K562 (cell line): ENCODE measurements at regions not wholly inside any gene's neighbourhood (a gene's known extent, or its start where the extent isn't known, plus 50 kb on each side); places are given as distances from the start of the nearest gene placed in this dataset.

Experiments used
- ATAC-seq: fragments of 200-7000 bp; cut with Tn5 transposase; 3 replicates; pipeline ENCODE4 v1.9.1; 2020; ENCODE audit warnings: moderate library complexity
- BruUV-seq: library from RNA; stranded (reverse); fragments of 400-500 nt; replicated peaks from 2 replicates; lab custom pipeline; 2021; lab: Mats Ljungman, UMichigan
- CTCF ChIA-PET: fragments of 300-600 bp; formaldehyde crosslinking; extraction: SDS; loops from one replicate; lab custom pipeline; 2021; ENCODE audit warnings: low intra/inter-chr PET ratio; lab: Yijun Ruan, JAX
- POLR2A ChIA-PET: fragments of 300-600, 350-650 bp; sonication (Branson Sonifier 250); formaldehyde crosslinking; extraction: SDS; loops from one replicate; lab custom pipeline; 2021; ENCODE audit warnings: antibody characterized with exemption, inconsistent platforms; lab: Yijun Ruan, JAX
- DNase-seq, 4 experiments: peaks; one replicate each; pipeline versions ENCODE4 v3.0.0 to v3.0.0-alpha.2; 2011 to 2018; ENCODE audit warnings: low spot score in 3 of 4, mixed read lengths in 3 of 4; ENCODE audit errors: extremely low read depth in 1 of 4
- FAIRE-seq: peaks from 2 replicates; lab custom pipeline; 2011; peaks lifted over from hg19 to GRCh38; lab: Jason Lieb, UNC
- H2AFZ ChIP-seq: 2 replicates; pipeline ENCODE4 v1.6.0; 2011; ENCODE audit warnings: low read depth, low read length, control low read depth, inconsistent platforms
- H3K27ac ChIP-seq: fragments of 200-600 bp; 3 replicates; pipeline ENCODE4 v1.8.0; 2011; ENCODE audit warnings: low read depth, mild to moderate bottlenecking, control low read depth, inconsistent platforms, low read length, moderate library complexity, mixed read lengths; ENCODE audit errors: extremely low read depth
- H3K27me3 ChIP-seq, 2 experiments: fragments of 300-600 bp in 1 of 2; 2 replicates in 1 of 2; 3 replicates in 1 of 2; pipeline versions ENCODE4 v1.6.0 to v1.8.0; 2011; ENCODE audit warnings: inconsistent platforms in 2 of 2, low read length in 2 of 2, mild to moderate bottlenecking in 1 of 2, mixed read lengths in 1 of 2, moderate library complexity in 1 of 2; ENCODE audit not compliant: control insufficient read depth in 2 of 2, insufficient read depth in 2 of 2
- H3K36me3 ChIP-seq: fragments of 300-600 bp; 3 replicates; pipeline ENCODE4 v1.8.0; 2011; ENCODE audit warnings: mild to moderate bottlenecking, low read length, inconsistent platforms; ENCODE audit not compliant: control insufficient read depth, insufficient read depth
- H3K4me1 ChIP-seq, 2 experiments: fragments of 200-600 bp in 1 of 2; replicated peaks in 1 of 2; 2 replicates in 1 of 2; 3 replicates in 1 of 2; pipeline versions ENCODE4 v1.5.1 to v1.8.0; 2011; ENCODE audit warnings: inconsistent platforms in 2 of 2, low read length in 2 of 2, mild to moderate bottlenecking in 1 of 2, mixed read lengths in 1 of 2, moderate library complexity in 1 of 2; ENCODE audit not compliant: control insufficient read depth in 2 of 2, insufficient read depth in 2 of 2
- H3K4me2 ChIP-seq: 2 replicates; pipeline ENCODE4 v1.6.1; 2011; ENCODE audit warnings: low read length, control low read depth, inconsistent platforms, mixed read lengths; ENCODE audit not compliant: insufficient read depth
- H3K4me3 ChIP-seq: fragments of 200-600 bp; sonication (generic), shearing (Covaris generic); 2 replicates; pipeline ENCODE4 v1.5.1; 2016; ENCODE audit warnings: control low read depth, inconsistent platforms
- H3K79me2 ChIP-seq: fragments of 200-600 bp; 3 replicates; pipeline ENCODE4 v1.8.0; 2011; ENCODE audit warnings: low read length, inconsistent platforms; ENCODE audit not compliant: control insufficient read depth, insufficient read depth
- H3K9ac ChIP-seq, 2 experiments: 2 replicates each; pipeline versions ENCODE4 v1.6.0 to v1.6.1; 2011; ENCODE audit warnings: low read depth in 2 of 2, low read length in 2 of 2, control low read depth in 1 of 2, inconsistent platforms in 1 of 2, mild to moderate bottlenecking in 1 of 2, mixed read lengths in 1 of 2; ENCODE audit not compliant: insufficient read depth in 1 of 2
- H3K9me1 ChIP-seq: one replicate; pipeline ENCODE4 v1.6.0; 2011; ENCODE audit warnings: inconsistent platforms, mild to moderate bottlenecking, low read length, moderate library complexity; ENCODE audit not compliant: control insufficient read depth, insufficient read depth
- H3K9me3 ChIP-seq: replicated peaks from 2 replicates; pipeline ENCODE4 v1.5.1; 2011; ENCODE audit warnings: low read depth, low read length, inconsistent platforms; ENCODE audit not compliant: control insufficient read depth, insufficient read depth
- H4K20me1 ChIP-seq: replicated peaks from 2 replicates; pipeline ENCODE4 v1.6.1; 2011; ENCODE audit warnings: low read length, inconsistent platforms, mixed read lengths; ENCODE audit not compliant: control insufficient read depth, insufficient read depth
- ATF7 ChIP-seq: fragments of 450-650 bp; IDR thresholded peaks from 2 replicates; pipeline ENCODE4 v1.7.1; 2014; ENCODE audit warnings: mild to moderate bottlenecking, moderate library complexity
- DIDO1 ChIP-seq: fragments of 450-650 bp; IDR thresholded peaks from 2 replicates; pipeline ENCODE4 v1.6.1; 2016; ENCODE audit warnings: low read depth, missing biosample characterization, missing genetic modification characterization
- KLF6 ChIP-seq: fragments of 250-450 bp; sonication (Bioruptor Pico); IDR thresholded peaks from 2 replicates; pipeline ENCODE4 v1.4.0; 2020; ENCODE audit warnings: mild to moderate bottlenecking, moderate library complexity, borderline replicate concordance
- MCM5 ChIP-seq: fragments of 450-650 bp; IDR thresholded peaks from 2 replicates; pipeline ENCODE4 v1.6.1; 2016; ENCODE audit warnings: low read depth
- NFE2 ChIP-seq: IDR thresholded peaks from 2 replicates; pipeline ENCODE4 v1.6.1; 2014; ENCODE audit warnings: antibody characterized with exemption, low read depth
- NFIC ChIP-seq: fragments of 450-650 bp; IDR thresholded peaks from 2 replicates; pipeline ENCODE4 v1.6.1; 2017; ENCODE audit warnings: mild to moderate bottlenecking, inconsistent platforms
- NFYB ChIP-seq: IDR thresholded peaks from 2 replicates; pipeline ENCODE4 v1.6.1; 2011; ENCODE audit warnings: mild to moderate bottlenecking, moderate library complexity; ENCODE audit not compliant: insufficient read length; ENCODE audit errors: extremely low read depth
- NUFIP1 ChIP-seq: fragments of 450-650 bp; IDR thresholded peaks from 2 replicates; pipeline ENCODE4 v1.6.1; 2018; ENCODE audit not compliant: partially characterized antibody
- PRPF4 ChIP-seq: fragments of 200-400 bp; formaldehyde crosslinking; IDR thresholded peaks from one replicate; pipeline ENCODE4 v1.6.1; 2017; ENCODE audit warnings: low read length, low read depth, mild to moderate bottlenecking; ENCODE audit not compliant: insufficient read depth, poor library complexity, severe bottlenecking
- SLC30A9 ChIP-seq: fragments of 250-450 bp; sonication (Bioruptor Pico); IDR thresholded peaks from 2 replicates; pipeline ENCODE4 v1.8.0; 2022; ENCODE audit warnings: mild to moderate bottlenecking, moderate library complexity
- THRAP3 ChIP-seq: fragments of 450-650 bp; IDR thresholded peaks from 2 replicates; pipeline ENCODE4 v1.6.1; 2016; ENCODE audit warnings: mild to moderate bottlenecking, inconsistent platforms, borderline replicate concordance
- ZFP1 ChIP-seq: fragments of 450-650 bp; formaldehyde crosslinking; IDR thresholded peaks from 2 replicates; pipeline ENCODE4 v1.4.0; 2020; ENCODE audit warnings: mild to moderate bottlenecking, mixed read lengths
- ZNF146 ChIP-seq: IDR thresholded peaks from one replicate; pipeline ENCODE4 v1.6.1; 2018; ENCODE audit warnings: missing compliant biosample characterization; ENCODE audit not compliant: unreplicated experiment
- ZNF23 ChIP-seq: fragments of 250-450 bp; sonication (Bioruptor Pico); IDR thresholded peaks from 2 replicates; pipeline ENCODE4 v1.4.0; 2020; ENCODE audit warnings: mild to moderate bottlenecking
- ZNF778 ChIP-seq: fragments of 450-650 bp; formaldehyde crosslinking; IDR thresholded peaks from 2 replicates; pipeline ENCODE4 v1.4.0; 2020; ENCODE audit warnings: mild to moderate bottlenecking, moderate library complexity
- WGBS: fragments of 100-300 bp; shearing (Covaris generic); methylation state at CpG from one replicate; pipeline ENCODE4 v1.1.6; 2016; ENCODE audit warnings: low coverage, mixed read lengths; ENCODE audit not compliant: insufficient coverage; ENCODE audit errors: missing lambda C conversion rate; 5-methylcytosine and 5-hydroxymethylcytosine counted together
- in situ Hi-C: fragments of 300-500 bp; cut with MboI; formaldehyde crosslinking; loops from 4 replicates; pipeline ENCODE4 v1.15.0; 2018; ENCODE audit warnings: inconsistent platforms, mixed read lengths
- intact Hi-C: fragments of 100-400 bp; cut with micrococcal nuclease; formaldehyde crosslinking; loops from 2 replicates; pipeline ENCODE4 v1.14.2; 2022
- TF ChIP-seq, protein P1 (sequence below): sonication (generic); formaldehyde crosslinking; IDR thresholded peaks from 2 replicates; pipeline ENCODE4 v1.8.0; 2022; ENCODE audit warnings: missing genetic modification reagents, mild to moderate bottlenecking, moderate library complexity, borderline replicate concordance
- TF ChIP-seq, protein P2 (sequence below): fragments of 200-800 bp; sonication (Bioruptor generic); IDR thresholded peaks from 2 replicates; pipeline ENCODE4 v1.6.1; 2017; ENCODE audit warnings: missing genetic modification characterization, missing compliant biosample characterization
- TF ChIP-seq, protein P3 (sequence below), 3 experiments: fragments of 200-800 bp in 1 of 3; fragments of 250-450 bp in 1 of 3; fragments of 450-650 bp in 1 of 3; sonication (Bioruptor Pico) in 1 of 3; sonication (Bioruptor generic) in 1 of 3; formaldehyde crosslinking in 1 of 3; IDR thresholded peaks; 2 replicates each; pipeline versions ENCODE4 v1.6.1 to v1.8.0; 2016 to 2022; ENCODE audit warnings: mild to moderate bottlenecking in 2 of 3, missing genetic modification characterization in 2 of 3, missing compliant biosample characterization in 1 of 3, moderate library complexity in 1 of 3

DNA sequence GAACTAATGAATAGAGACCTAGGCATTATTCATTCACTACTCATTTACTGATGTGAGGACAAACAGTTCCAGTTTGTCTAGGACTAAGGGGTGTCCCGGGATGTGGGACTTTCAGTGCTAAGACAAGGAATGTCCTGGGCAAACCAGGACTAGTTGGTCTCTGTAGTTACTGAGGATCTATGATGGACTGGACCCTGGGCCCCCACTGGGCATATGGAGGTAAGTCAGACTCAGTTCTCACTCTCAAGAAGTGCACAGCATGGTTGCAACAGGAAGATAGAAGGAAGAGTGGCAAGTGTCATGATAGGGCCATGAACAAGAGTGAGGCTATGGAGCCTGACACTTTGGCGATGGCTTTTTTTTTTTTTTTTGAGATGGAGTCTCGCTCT, 128.2 kb downstream of the MYCN start:
- no peak for ATAC-seq
- CTCF ChIA-PET, result no interaction called here
- no peak for TF ChIP-seq NUFIP1
- no peak for TF ChIP-seq NFYB
- no peak for TF ChIP-seq ZNF146 (CRISPR knock-in tag)
- no peak for TF ChIP-seq ZNF778 (CRISPR knock-in tag)
- TF ChIP-seq, protein P1, sequence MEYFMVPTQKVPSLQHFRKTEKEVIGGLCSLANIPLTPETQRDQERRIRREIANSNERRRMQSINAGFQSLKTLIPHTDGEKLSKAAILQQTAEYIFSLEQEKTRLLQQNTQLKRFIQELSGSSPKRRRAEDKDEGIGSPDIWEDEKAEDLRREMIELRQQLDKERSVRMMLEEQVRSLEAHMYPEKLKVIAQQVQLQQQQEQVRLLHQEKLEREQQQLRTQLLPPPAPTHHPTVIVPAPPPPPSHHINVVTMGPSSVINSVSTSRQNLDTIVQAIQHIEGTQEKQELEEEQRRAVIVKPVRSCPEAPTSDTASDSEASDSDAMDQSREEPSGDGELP (CRISPR knock-in tag), result no peak
- TF ChIP-seq, protein P2, sequence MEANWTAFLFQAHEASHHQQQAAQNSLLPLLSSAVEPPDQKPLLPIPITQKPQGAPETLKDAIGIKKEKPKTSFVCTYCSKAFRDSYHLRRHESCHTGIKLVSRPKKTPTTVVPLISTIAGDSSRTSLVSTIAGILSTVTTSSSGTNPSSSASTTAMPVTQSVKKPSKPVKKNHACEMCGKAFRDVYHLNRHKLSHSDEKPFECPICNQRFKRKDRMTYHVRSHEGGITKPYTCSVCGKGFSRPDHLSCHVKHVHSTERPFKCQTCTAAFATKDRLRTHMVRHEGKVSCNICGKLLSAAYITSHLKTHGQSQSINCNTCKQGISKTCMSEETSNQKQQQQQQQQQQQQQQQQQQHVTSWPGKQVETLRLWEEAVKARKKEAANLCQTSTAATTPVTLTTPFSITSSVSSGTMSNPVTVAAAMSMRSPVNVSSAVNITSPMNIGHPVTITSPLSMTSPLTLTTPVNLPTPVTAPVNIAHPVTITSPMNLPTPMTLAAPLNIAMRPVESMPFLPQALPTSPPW, result no peak
- no peak for TF ChIP-seq NFE2
- TF ChIP-seq NFIC, result no peak
- TF ChIP-seq ZFP1 (CRISPR knock-in tag), result no peak
- no peak for TF ChIP-seq ZNF23 (CRISPR knock-in tag)
- no peak for TF ChIP-seq PRPF4
- TF ChIP-seq, protein P3, sequence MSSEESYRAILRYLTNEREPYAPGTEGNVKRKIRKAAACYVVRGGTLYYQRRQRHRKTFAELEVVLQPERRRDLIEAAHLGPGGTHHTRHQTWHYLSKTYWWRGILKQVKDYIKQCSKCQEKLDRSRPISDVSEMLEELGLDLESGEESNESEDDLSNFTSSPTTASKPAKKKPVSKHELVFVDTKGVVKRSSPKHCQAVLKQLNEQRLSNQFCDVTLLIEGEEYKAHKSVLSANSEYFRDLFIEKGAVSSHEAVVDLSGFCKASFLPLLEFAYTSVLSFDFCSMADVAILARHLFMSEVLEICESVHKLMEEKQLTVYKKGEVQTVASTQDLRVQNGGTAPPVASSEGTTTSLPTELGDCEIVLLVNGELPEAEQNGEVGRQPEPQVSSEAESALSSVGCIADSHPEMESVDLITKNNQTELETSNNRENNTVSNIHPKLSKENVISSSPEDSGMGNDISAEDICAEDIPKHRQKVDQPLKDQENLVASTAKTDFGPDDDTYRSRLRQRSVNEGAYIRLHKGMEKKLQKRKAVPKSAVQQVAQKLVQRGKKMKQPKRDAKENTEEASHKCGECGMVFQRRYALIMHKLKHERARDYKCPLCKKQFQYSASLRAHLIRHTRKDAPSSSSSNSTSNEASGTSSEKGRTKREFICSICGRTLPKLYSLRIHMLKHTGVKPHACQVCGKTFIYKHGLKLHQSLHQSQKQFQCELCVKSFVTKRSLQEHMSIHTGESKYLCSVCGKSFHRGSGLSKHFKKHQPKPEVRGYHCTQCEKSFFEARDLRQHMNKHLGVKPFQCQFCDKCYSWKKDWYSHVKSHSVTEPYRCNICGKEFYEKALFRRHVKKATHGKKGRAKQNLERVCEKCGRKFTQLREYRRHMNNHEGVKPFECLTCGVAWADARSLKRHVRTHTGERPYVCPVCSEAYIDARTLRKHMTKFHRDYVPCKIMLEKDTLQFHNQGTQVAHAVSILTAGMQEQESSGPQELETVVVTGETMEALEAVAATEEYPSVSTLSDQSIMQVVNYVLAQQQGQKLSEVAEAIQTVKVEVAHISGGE (CRISPR knock-in tag; IDR thresholded peaks at IDR 0.05), result no peak
- TF ChIP-seq KLF6 (CRISPR knock-in tag), result no peak
- TF ChIP-seq ATF7, result no peak
- TF ChIP-seq THRAP3, result no peak
- no peak for TF ChIP-seq MCM5
- TF ChIP-seq SLC30A9 (CRISPR knock-in tag), result no peak
- TF ChIP-seq DIDO1, result no peak
- Histone ChIP-seq H3K79me2 (no peaks in the 10 kb centered on the region), H3K9ac (no peak overlapping the region), H3K9me3 (no peaks in the 10 kb centered on the region), H3K4me3 (no peak overlapping the region), H3K4me1 (no peaks in the 10 kb centered on the region), H3K4me2 (no peak overlapping the region), H3K9me1 (no peaks in the 10 kb centered on the region), H3K27me3 (peaks cover 0 to 9% of the 10 kb centered on the region in 2 experiments; a peak in 2 of 5 replicates), H4K20me1 (no peaks in the 10 kb centered on the region), H2AFZ (no peak overlapping the region), H3K36me3 (no peaks in the 10 kb centered on the region), H3K27ac (no peak overlapping the region)
- 0% methylated on average over 3 of the region's 3 CpGs for WGBS
- no peak for DNase-seq
- no peak for FAIRE-seq
- in situ Hi-C loops (no loop called here), intact Hi-C loops (no loop called here)
- POLR2A ChIA-PET, result no interaction called here
- BruUV-seq, result no TSS peak
